Mesenchymal stem cell (in vitro differentiated cells and primary cell): ENCODE measurements at regions not wholly inside any gene's neighbourhood (a gene's known extent, or its start where the extent isn't known, plus 50 kb on each side); places are given as distances from the start of the nearest gene placed in this dataset.
"Not testable (repeated sequence)": the region's sequence is repeated elsewhere in the genome, so short reads cannot be mapped to it uniquely, and the experiment has no call there.

ENCODE experiments used
- DNase-seq: peaks from one replicate; pipeline ENCODE4 v3.0.0-alpha.2; 2013
- H2AFZ ChIP-seq: one replicate; pipeline ENCODE4 v1.6.1; 2013; ENCODE audit warnings: low read depth, mild to moderate bottlenecking, control low read depth, inconsistent platforms, low read length, moderate library complexity
- H2AK5ac ChIP-seq: 2 replicates; pipeline ENCODE4 v1.6.1; 2013; ENCODE audit warnings: low read length, moderate library complexity, mild to moderate bottlenecking, inconsistent platforms; ENCODE audit not compliant: severe bottlenecking
- H2BK120ac ChIP-seq: one replicate; pipeline ENCODE4 v1.6.1; 2013; ENCODE audit warnings: low read depth, mild to moderate bottlenecking, inconsistent platforms, low read length, moderate library complexity
- H2BK12ac ChIP-seq, 2 experiments: one replicate each; pipeline ENCODE4 v1.6.1; 2013; ENCODE audit warnings: inconsistent platforms in 2 of 2, low read length in 2 of 2, mild to moderate bottlenecking in 2 of 2, moderate library complexity in 2 of 2, control low read depth in 1 of 2
- H2BK15ac ChIP-seq: one replicate; pipeline ENCODE4 v1.6.1; 2013; ENCODE audit warnings: mild to moderate bottlenecking, low read depth, inconsistent platforms; ENCODE audit not compliant: poor library complexity, severe bottlenecking
- H2BK5ac ChIP-seq: 2 replicates; pipeline ENCODE4 v1.6.1; 2013; ENCODE audit warnings: low read depth, mild to moderate bottlenecking, low read length, control low read depth, inconsistent platforms; ENCODE audit not compliant: poor library complexity, severe bottlenecking
- H3K14ac ChIP-seq, 2 experiments: one replicate each; pipeline ENCODE4 v1.6.1; 2013; ENCODE audit warnings: inconsistent platforms in 2 of 2, low read length in 2 of 2, control low read depth in 1 of 2, mild to moderate bottlenecking in 1 of 2, moderate library complexity in 1 of 2
- H3K18ac ChIP-seq, 2 experiments: one replicate each; pipeline ENCODE4 v1.6.1; 2013; ENCODE audit warnings: inconsistent platforms in 2 of 2, low read length in 2 of 2, control low read depth in 1 of 2, low read depth in 1 of 2, mild to moderate bottlenecking in 1 of 2
- H3K23ac ChIP-seq, 2 experiments: one replicate each; pipeline ENCODE4 v1.6.1; 2013; ENCODE audit warnings: inconsistent platforms in 2 of 2, low read length in 2 of 2, mild to moderate bottlenecking in 2 of 2, moderate library complexity in 2 of 2, control low read depth in 1 of 2
- H3K27ac ChIP-seq: 2 replicates; pipeline ENCODE4 v1.5.1; 2013; ENCODE audit warnings: mild to moderate bottlenecking, moderate library complexity, low read length, control low read depth, inconsistent platforms; ENCODE audit not compliant: poor library complexity, severe bottlenecking
- H3K27me3 ChIP-seq, 2 experiments: 2 replicates each; pipeline versions ENCODE4 v1.6.1 to v1.7.0; 2013; ENCODE audit warnings: low read length in 2 of 2, mild to moderate bottlenecking in 2 of 2, moderate library complexity in 2 of 2, control low read depth in 1 of 2, inconsistent platforms in 1 of 2; ENCODE audit not compliant: control insufficient read depth in 1 of 2, insufficient read depth in 1 of 2
- H3K36me3 ChIP-seq, 2 experiments: 2 replicates each; pipeline versions ENCODE4 v1.6.1 to v1.7.0; 2013; ENCODE audit warnings: low read length in 2 of 2, control low read depth in 1 of 2, inconsistent platforms in 1 of 2, low read depth in 1 of 2, mild to moderate bottlenecking in 1 of 2; ENCODE audit not compliant: insufficient read depth in 2 of 2, control insufficient read depth in 1 of 2
- H3K4ac ChIP-seq, 2 experiments: one replicate each; pipeline ENCODE4 v1.6.1; 2013; ENCODE audit warnings: inconsistent platforms in 2 of 2, low read length in 2 of 2, mild to moderate bottlenecking in 2 of 2, moderate library complexity in 2 of 2, control low read depth in 1 of 2, low read depth in 1 of 2
- H3K4me1 ChIP-seq: 2 replicates; pipeline ENCODE4 v1.6.1; 2013; ENCODE audit warnings: low read depth, low read length, control low read depth; ENCODE audit not compliant: control insufficient read depth, insufficient read depth
- H3K4me2 ChIP-seq: 2 replicates; pipeline ENCODE4 v1.6.1; 2013; ENCODE audit warnings: low read length, mild to moderate bottlenecking, inconsistent platforms; ENCODE audit not compliant: poor library complexity, severe bottlenecking
- H3K4me3 ChIP-seq, 2 experiments: 2 replicates each; pipeline versions ENCODE4 v1.5.1 to v1.7.0; 2013; ENCODE audit warnings: low read length in 2 of 2, mild to moderate bottlenecking in 2 of 2, control low read depth in 1 of 2, low read depth in 1 of 2; ENCODE audit not compliant: insufficient read depth in 1 of 2
- H3K79me1 ChIP-seq: replicated peaks from 2 replicates; pipeline ENCODE4 v1.6.1; 2013; ENCODE audit warnings: mild to moderate bottlenecking, control low read depth, low read length, inconsistent platforms; ENCODE audit not compliant: poor library complexity, severe bottlenecking
- H3K9ac ChIP-seq: 2 replicates; pipeline ENCODE4 v1.7.0; 2013; ENCODE audit warnings: mild to moderate bottlenecking, low read length, moderate library complexity
- H3K9me3 ChIP-seq: 2 replicates; pipeline ENCODE4 v1.7.0; 2013; ENCODE audit warnings: mild to moderate bottlenecking, low read length; ENCODE audit not compliant: control insufficient read depth
- H4K8ac ChIP-seq: one replicate; pipeline ENCODE4 v1.6.1; 2013; ENCODE audit warnings: inconsistent platforms, mild to moderate bottlenecking, low read length, moderate library complexity
- H4K91ac ChIP-seq: one replicate; pipeline ENCODE4 v1.6.1; 2013; ENCODE audit warnings: mild to moderate bottlenecking, low read length, inconsistent platforms
- WGBS: methylation state at CpG from one replicate; pipeline ENCODE4 v1.1.7; 2013; ENCODE audit warnings: mixed read lengths; 5-methylcytosine and 5-hydroxymethylcytosine counted together

- H2BK5ac ChIP-seq, H2AK5ac ChIP-seq, H3K9me3 ChIP-seq, H3K27ac ChIP-seq, H2BK12ac ChIP-seq, H2AFZ ChIP-seq, H4K91ac ChIP-seq, H3K14ac ChIP-seq, H3K4me2 ChIP-seq, H3K27me3 ChIP-seq, H4K8ac ChIP-seq, H3K18ac ChIP-seq, DNase-seq, H3K4me3 ChIP-seq, H3K23ac ChIP-seq, H3K9ac ChIP-seq, H3K79me1 ChIP-seq, H2BK15ac ChIP-seq, H3K36me3 ChIP-seq, H3K4ac ChIP-seq, H3K4me1 ChIP-seq, H2BK120ac ChIP-seq: not testable (repeated sequence)
- WGBS = no CpG with 5 or more reads among the region's 1 CpG
Measured at GRCh38 chr9:39018107-39018506, 269.9 kb downstream of the CNTNAP3 start.

GRCh38 chr9:39015178-39015577 lies 272.8 kb downstream of the CNTNAP3 start:
- DNase-seq, H3K18ac ChIP-seq, H3K4ac ChIP-seq, H2AFZ ChIP-seq, H2BK12ac ChIP-seq, H3K27ac ChIP-seq, H3K4me3 ChIP-seq, H3K4me2 ChIP-seq, H3K27me3 ChIP-seq, H4K8ac ChIP-seq, H2BK5ac ChIP-seq, H4K91ac ChIP-seq, H3K14ac ChIP-seq, H3K79me1 ChIP-seq, H3K9ac ChIP-seq, H2BK15ac ChIP-seq, H2AK5ac ChIP-seq, H3K9me3 ChIP-seq, H3K4me1 ChIP-seq, H2BK120ac ChIP-seq, H3K23ac ChIP-seq, H3K36me3 ChIP-seq: not testable (repeated sequence)
- WGBS = no CpG with 5 or more reads among the region's 1 CpG

GRCh38 chr9:39014805-39015123 lies 273.2 kb downstream of the CNTNAP3 start:
- not testable (repeated sequence) for H3K27ac ChIP-seq, H3K18ac ChIP-seq, H3K79me1 ChIP-seq, H4K91ac ChIP-seq, H2BK5ac ChIP-seq, DNase-seq, H3K9ac ChIP-seq, H3K23ac ChIP-seq, H3K9me3 ChIP-seq, H2BK120ac ChIP-seq, H2AK5ac ChIP-seq, H3K27me3 ChIP-seq, H2AFZ ChIP-seq, H3K14ac ChIP-seq, H3K4me1 ChIP-seq, H3K4me2 ChIP-seq, H2BK12ac ChIP-seq, H3K36me3 ChIP-seq, H3K4ac ChIP-seq, H3K4me3 ChIP-seq, H4K8ac ChIP-seq, H2BK15ac ChIP-seq

- H2AFZ ChIP-seq, H3K23ac ChIP-seq, H4K8ac ChIP-seq, H2BK12ac ChIP-seq, H2BK120ac ChIP-seq, H4K91ac ChIP-seq, H3K4me2 ChIP-seq, H3K79me1 ChIP-seq, H3K9ac ChIP-seq, H3K27me3 ChIP-seq, H3K4ac ChIP-seq, H3K4me3 ChIP-seq, H2BK15ac ChIP-seq, H2BK5ac ChIP-seq, H3K9me3 ChIP-seq, DNase-seq, H3K14ac ChIP-seq, H3K4me1 ChIP-seq, H3K18ac ChIP-seq, H3K36me3 ChIP-seq, H2AK5ac ChIP-seq, H3K27ac ChIP-seq: not testable (repeated sequence)
- 100% methylated on average over 1 of the region's 6 CpGs for WGBS
Measured at GRCh38 chr9:39014096-39014804, 273.7 kb downstream of the CNTNAP3 start.
